ENCODE measurements at regions not wholly inside any gene's neighbourhood (a gene's known extent, or its start where the extent isn't known, plus 50 kb on each side); places are given as distances from the start of the nearest gene placed in this dataset.
"Not testable (repeated sequence)": the region's sequence is repeated elsewhere in the genome, so short reads cannot be mapped to it uniquely, and the experiment has no call there.

GRCh38 chr18:54480616-54481015 lies 110.4 kb upstream of the DYNAP start:
- Histone ChIP-seq H3K27ac (no peak overlapping the region), H3K4me3 (no peak overlapping the region), H3K4me2 (no peak overlapping the region), H3K4me1 (no peaks in the 10 kb centered on the region), H3K9ac (no peak overlapping the region), H4K20me1 (no peaks in the 10 kb centered on the region), H3K27me3 (no peaks in the 10 kb centered on the region), H3K9me3 (no peaks in the 10 kb centered on the region), H3K36me3 (no peaks in the 10 kb centered on the region)
- TF ChIP-seq Cebpa-rat (IDR thresholded peaks at IDR 0.05), result no peak

DNA sequence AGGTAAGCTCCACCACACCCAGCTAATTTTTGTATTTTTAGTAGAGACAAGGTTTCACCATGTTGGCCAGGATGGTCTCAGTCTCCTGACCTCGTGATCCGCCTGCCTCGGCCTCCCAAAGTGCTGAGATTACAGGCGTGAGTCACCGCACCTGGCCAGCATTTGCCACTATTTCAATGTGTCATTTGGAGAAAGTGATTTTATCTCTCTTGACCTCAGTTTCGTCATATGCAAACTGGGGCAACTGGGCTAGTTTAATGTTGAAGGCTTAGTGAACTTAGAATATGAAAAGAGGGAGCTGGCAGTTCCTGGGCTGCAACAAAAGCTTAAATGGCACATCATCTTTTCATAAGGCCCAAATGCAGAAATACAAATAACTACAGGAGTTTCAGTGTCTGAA lies 88.6 kb upstream of the DYNAP start:
- H3K4me2 ChIP-seq, H3K27me3 ChIP-seq, H3K27ac ChIP-seq, H3K9me3 ChIP-seq, H4K20me1 ChIP-seq, H3K4me3 ChIP-seq, H3K36me3 ChIP-seq, H3K9ac ChIP-seq, H3K4me1 ChIP-seq: not testable (repeated sequence)

GRCh38 chr18:54503131-54503894 lies 87.7 kb upstream of the DYNAP start:
- no peak for TF ChIP-seq Cebpa-rat (IDR thresholded peaks at IDR 0.05)
- Histone ChIP-seq H3K9ac (no peak overlapping the region), H3K27ac (no peak overlapping the region), H3K4me3 (no peak overlapping the region), H4K20me1 (no peaks in the 10 kb centered on the region), H3K4me1 (no peaks in the 10 kb centered on the region), H3K27me3 (no peaks in the 10 kb centered on the region), H3K36me3 (no peaks in the 10 kb centered on the region), H3K9me3 (no peaks in the 10 kb centered on the region), H3K4me2 (no peak overlapping the region)

GRCh38 chr18:54506516-54507261 lies 84.4 kb upstream of the DYNAP start:
- Histone ChIP-seq H4K20me1 (no peaks in the 10 kb centered on the region), H3K4me3 (no peak overlapping the region), H3K9me3 (no peaks in the 10 kb centered on the region), H3K27me3 (no peaks in the 10 kb centered on the region), H3K27ac (no peak overlapping the region), H3K9ac (no peak overlapping the region), H3K4me2 (no peak overlapping the region), H3K36me3 (no peaks in the 10 kb centered on the region), H3K4me1 (no peaks in the 10 kb centered on the region)
- no peak for TF ChIP-seq Cebpa-rat (IDR thresholded peaks at IDR 0.05)

GRCh38 chr18:54509793-54510192 lies 81.3 kb upstream of the DYNAP start:
- no peaks in the 10 kb centered on the region for H3K9me3 ChIP-seq
- no peak overlapping the region for H3K4me2 ChIP-seq
- H3K4me1 ChIP-seq, result no peaks in the 10 kb centered on the region
- H3K27me3 ChIP-seq, result no peaks in the 10 kb centered on the region
- no peak overlapping the region for H3K9ac ChIP-seq
- no peak for TF ChIP-seq Cebpa-rat (IDR thresholded peaks at IDR 0.05)
- no peaks in the 10 kb centered on the region for H4K20me1 ChIP-seq
- no peak overlapping the region for H3K4me3 ChIP-seq
- no peaks in the 10 kb centered on the region for H3K36me3 ChIP-seq
- no peak overlapping the region for H3K27ac ChIP-seq

DNA sequence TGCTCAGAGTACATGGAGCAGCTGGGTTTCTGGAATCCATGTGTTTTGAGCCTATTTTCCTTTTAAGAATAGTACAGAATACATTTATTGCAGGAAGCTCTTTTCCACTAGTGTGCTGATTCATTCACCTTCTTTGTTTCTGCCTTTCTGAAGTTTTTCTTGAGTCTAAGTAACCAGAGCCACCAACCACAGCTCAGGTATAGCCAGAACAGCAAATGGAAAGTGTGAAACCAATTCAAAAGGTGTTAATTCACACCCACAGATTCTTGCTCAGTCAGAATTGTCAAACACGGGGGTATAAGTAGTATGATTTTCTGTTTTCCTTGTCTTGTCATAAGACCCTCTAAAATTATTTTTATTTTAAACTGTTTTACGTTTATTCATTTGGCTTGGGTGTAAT lies 75.9 kb upstream of the DYNAP start:
- H3K4me2 ChIP-seq, result no peak overlapping the region
- no peaks in the 10 kb centered on the region for H3K36me3 ChIP-seq
- no peak overlapping the region for H3K27ac ChIP-seq
- no peaks in the 10 kb centered on the region for H3K27me3 ChIP-seq
- no peaks in the 10 kb centered on the region for H3K9me3 ChIP-seq
- no peaks in the 10 kb centered on the region for H3K4me1 ChIP-seq
- no peak for TF ChIP-seq Cebpa-rat (IDR thresholded peaks at IDR 0.05)
- no peak overlapping the region for H3K9ac ChIP-seq
- no peak overlapping the region for H3K4me3 ChIP-seq
- H4K20me1 ChIP-seq, result no peaks in the 10 kb centered on the region

DNA sequence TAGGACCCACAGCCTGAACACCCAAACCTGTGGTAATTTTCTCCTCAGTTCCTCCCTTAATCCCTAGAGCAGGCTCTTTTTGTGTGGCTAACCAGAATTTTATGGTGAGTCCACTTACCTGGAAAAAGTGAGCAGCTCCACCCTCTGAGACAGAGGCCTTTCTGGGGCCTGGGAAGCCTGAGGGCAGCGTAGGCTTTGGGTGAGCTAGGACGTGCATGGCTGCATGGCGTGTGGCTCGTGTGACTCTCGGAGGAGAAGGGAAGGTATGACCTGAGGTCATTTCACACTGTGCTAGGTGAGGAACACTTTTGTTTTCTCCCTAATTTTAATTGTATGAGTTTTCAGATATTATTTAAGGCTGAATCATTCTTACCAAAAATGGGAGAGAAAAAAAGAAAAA lies 73.5 kb upstream of the DYNAP start:
- Histone ChIP-seq H4K20me1 (no peaks in the 10 kb centered on the region), H3K9ac (no peak overlapping the region), H3K4me1 (no peaks in the 10 kb centered on the region), H3K27me3 (no peaks in the 10 kb centered on the region), H3K4me3 (no peak overlapping the region), H3K4me2 (no peak overlapping the region), H3K9me3 (no peaks in the 10 kb centered on the region), H3K27ac (no peak overlapping the region), H3K36me3 (no peaks in the 10 kb centered on the region)
- TF ChIP-seq Cebpa-rat (IDR thresholded peaks at IDR 0.05), result no peak

DNA sequence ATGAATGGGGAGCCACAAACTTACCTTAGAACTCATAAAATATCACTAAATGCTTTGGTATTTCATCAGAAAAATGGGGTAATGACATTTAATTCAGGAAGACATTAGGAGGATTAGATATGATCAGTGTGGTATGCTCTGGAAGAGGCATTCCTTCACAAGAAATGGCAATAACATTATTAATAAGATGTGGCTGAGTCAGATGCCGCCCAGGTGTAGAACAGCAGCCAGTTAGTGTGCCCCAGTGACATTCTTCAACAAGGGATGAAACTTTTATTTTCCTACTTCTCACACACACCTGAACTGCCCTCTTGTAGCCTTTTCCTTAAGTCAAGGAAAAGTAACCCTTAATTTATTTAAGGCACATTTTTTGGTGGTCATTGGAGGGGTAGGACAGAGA lies 69.2 kb upstream of the DYNAP start:
- Histone ChIP-seq H4K20me1 (no peaks in the 10 kb centered on the region), H3K4me3 (no peak overlapping the region), H3K4me1 (peaks cover 12% of the 10 kb centered on the region), H3K27ac (no peak overlapping the region), H3K27me3 (no peaks in the 10 kb centered on the region), H3K36me3 (no peaks in the 10 kb centered on the region), H3K4me2 (no peak overlapping the region), H3K9ac (no peak overlapping the region), H3K9me3 (no peaks in the 10 kb centered on the region)
- TF ChIP-seq Cebpa-rat (IDR thresholded peaks at IDR 0.05), result no peak

DNA sequence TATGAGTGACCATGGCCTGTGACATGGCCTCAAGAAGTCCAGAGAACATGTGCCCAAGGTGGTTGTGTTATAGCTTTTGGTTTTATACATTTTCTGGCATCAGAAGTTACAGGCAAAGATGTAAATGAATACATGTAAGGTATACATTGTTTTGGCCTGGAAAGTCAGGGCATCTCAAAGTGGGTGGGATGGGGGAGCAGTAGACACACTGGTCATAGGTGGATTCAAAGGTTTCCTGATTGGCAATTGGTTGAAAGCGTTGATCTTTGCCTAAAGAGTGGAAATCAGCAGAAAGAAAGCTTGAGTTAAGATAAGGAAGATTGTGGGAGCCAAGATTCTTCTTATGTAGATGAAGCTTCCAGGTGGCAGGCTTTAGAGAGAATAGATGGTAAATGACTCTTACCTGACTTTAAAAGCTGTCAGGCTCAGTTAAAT lies 62.1 kb upstream of the DYNAP start:
- H3K27me3 ChIP-seq, result no peaks in the 10 kb centered on the region
- H3K9me3 ChIP-seq, result peaks cover 3% of the 10 kb centered on the region; the same call in 1 of the 2 replicates
- H3K4me2 ChIP-seq, result peak overlapping the region; percentile 74; the same call in 1 of the 2 replicates
- no peak for TF ChIP-seq Cebpa-rat (IDR thresholded peaks at IDR 0.05)
- no peak overlapping the region for H3K9ac ChIP-seq
- H3K36me3 ChIP-seq, result no peaks in the 10 kb centered on the region
- H4K20me1 ChIP-seq, result no peaks in the 10 kb centered on the region
- no peak overlapping the region for H3K4me3 ChIP-seq
- peaks cover 52% of the 10 kb centered on the region for H3K4me1 ChIP-seq
- peak overlapping the region; percentile 24; the same call in 1 of the 2 replicates for H3K27ac ChIP-seq

GRCh38 chr18:54529444-54529843 lies 61.6 kb upstream of the DYNAP start:
- Histone ChIP-seq H3K4me2 (peak overlapping the region; percentile 74), H3K9ac (no peak overlapping the region), H3K4me1 (peaks cover 48% of the 10 kb centered on the region), H3K4me3 (no peak overlapping the region), H4K20me1 (no peaks in the 10 kb centered on the region), H3K27me3 (no peaks in the 10 kb centered on the region), H3K36me3 (no peaks in the 10 kb centered on the region), H3K9me3 (peaks cover 8% of the 10 kb centered on the region; the same call in 1 of the 2 replicates), H3K27ac (peak overlapping the region; percentile 24)
- TF ChIP-seq Cebpa-rat (IDR thresholded peaks at IDR 0.05), result no peak
